ENCODE measurements at regions not wholly inside any gene's neighbourhood (a gene's known extent, or its start where the extent isn't known, plus 50 kb on each side); places are given as distances from the start of the nearest gene placed in this dataset.
"Not testable (repeated sequence)": the region's sequence is repeated elsewhere in the genome, so short reads cannot be mapped to it uniquely, and the experiment has no call there.

DNA sequence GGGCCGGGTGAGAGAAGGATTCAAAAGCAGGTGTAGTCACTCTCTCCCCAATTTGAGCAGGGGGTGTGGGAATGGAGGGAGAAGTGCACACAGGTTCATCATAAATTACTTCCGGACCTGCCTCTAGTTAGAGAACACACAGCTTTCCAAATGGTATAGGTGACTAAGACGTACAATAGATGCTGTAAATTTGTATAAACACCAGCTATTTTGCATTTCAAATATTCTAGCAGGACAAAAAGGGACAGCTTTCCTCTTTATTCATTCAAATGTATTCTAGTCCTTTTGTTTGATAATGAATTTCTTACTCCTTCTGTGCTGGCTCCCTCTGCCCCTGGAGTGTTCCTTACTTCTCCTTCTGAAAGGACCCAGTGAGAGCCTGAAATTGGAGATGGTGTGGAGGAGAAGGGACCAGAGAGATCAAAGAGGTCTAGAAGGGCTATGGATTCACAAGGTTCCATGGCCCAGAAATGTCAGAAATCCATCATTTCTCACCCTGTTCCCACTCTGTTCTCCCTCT is 53.2 kb upstream of the SH3BP4 start:
- H3K27ac Mint-ChIP-seq, result no peak overlapping the region
- ATAC-seq, result no peak

DNA sequence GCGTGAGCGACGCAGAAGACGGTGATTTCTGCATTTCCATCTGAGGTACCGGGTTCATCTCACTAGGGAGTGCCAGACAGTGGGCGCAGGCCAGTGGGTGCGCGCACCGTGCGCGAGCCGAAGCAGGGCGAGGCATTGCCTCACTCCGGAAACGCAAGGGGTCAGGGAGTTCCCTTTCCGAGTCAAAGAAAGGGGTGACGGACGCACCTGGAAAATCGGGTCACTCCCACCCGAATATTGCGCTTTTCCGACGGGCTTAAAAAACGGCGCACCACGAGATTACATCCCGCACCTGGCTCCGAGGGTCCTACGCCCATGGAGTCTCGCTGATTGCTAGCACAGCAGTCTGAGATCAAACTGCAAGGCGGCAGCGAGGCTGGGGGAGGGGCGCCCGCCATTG is 63.4 kb upstream of the SH3BP4 start:
- ATAC-seq; H3K36me3 Mint-ChIP-seq; H3K9me3 Mint-ChIP-seq; H3K27ac Mint-ChIP-seq; DNase-seq (ENCODE audit: low spot score in 2 of 2): not testable (repeated sequence)

More for the DNA sequence above, 53.2 kb upstream of the SH3BP4 start:
- H3K36me3 Mint-ChIP-seq, result no peaks in the 10 kb centered on the region
- H3K9me3 Mint-ChIP-seq, result peaks cover 3 to 5% of the 10 kb centered on the region in 2 donors
- no peak for DNase-seq (ENCODE audit: low spot score in 2 of 2)

DNA sequence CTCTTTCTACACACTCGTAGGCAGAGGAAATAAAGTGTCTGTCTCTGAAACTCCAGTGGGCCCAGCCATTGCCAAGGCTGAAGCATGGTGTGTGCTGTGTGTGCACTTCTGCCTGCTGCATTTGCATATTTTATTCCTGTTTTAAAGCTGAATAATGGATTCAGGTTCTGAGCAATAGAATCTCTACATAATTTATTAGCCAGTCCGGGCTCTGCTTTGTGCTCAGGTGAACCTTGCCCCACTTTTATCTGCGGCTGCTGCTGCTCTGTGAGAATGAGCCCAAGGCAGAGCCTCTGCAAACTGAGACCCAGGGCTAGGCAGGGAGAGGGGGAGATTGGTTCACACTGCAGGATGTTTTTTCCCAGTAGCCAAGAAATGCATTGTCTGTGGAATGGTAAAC is 64.6 kb upstream of the SH3BP4 start:
- Mint-ChIP-seq H3K36me3 (no peaks in the 10 kb centered on the region), H3K9me3 (peaks cover 0 to 4% of the 10 kb centered on the region in 2 donors), H3K27ac (peak overlapping the region in 1 of 2 donors; percentile 40)
- ATAC-seq (no peak), DNase-seq (ENCODE audit: low spot score in 2 of 2) (no peak)

- no peak overlapping the region for H3K27ac Mint-ChIP-seq
- peaks cover 0 to 4% of the 10 kb centered on the region in 2 donors for H3K9me3 Mint-ChIP-seq
- no peaks in the 10 kb centered on the region for H3K36me3 Mint-ChIP-seq
- DNase-seq (ENCODE audit: low spot score in 2 of 2) (no peak), ATAC-seq (no peak)
These were observed 65.9 kb upstream of the SH3BP4 start for GRCh38 chr2:234885886-234886285.

GRCh38 chr2:234885118-234885517 is 66.7 kb upstream of the SH3BP4 start:
- Mint-ChIP-seq H3K9me3 (peaks cover 0 to 4% of the 10 kb centered on the region in 2 donors), H3K36me3 (no peaks in the 10 kb centered on the region), H3K27ac (no peak overlapping the region)
- ATAC-seq (no peak), DNase-seq (ENCODE audit: low spot score in 2 of 2) (no peak)

- DNase-seq (ENCODE audit: low spot score in 2 of 2) (no peak), ATAC-seq (no peak)
- H3K27ac Mint-ChIP-seq, result no peak overlapping the region
- H3K36me3 Mint-ChIP-seq, result no peaks in the 10 kb centered on the region
- H3K9me3 Mint-ChIP-seq, result peaks cover 0 to 4% of the 10 kb centered on the region in 2 donors
These were observed 67.2 kb upstream of the SH3BP4 start for GRCh38 chr2:234884591-234884990.

GRCh38 chr2:234881413-234882241 is 70.2 kb upstream of the SH3BP4 start:
- H3K9me3 Mint-ChIP-seq, result peaks cover 0 to 6% of the 10 kb centered on the region in 2 donors
- ATAC-seq (peak; percentile 71 to 81), DNase-seq (ENCODE audit: low spot score in 2 of 2) (peak; percentile 58 to 70)
- H3K27ac Mint-ChIP-seq, result no peak overlapping the region
- peaks cover 0 to 4% of the 10 kb centered on the region in 2 donors for H3K36me3 Mint-ChIP-seq

DNA sequence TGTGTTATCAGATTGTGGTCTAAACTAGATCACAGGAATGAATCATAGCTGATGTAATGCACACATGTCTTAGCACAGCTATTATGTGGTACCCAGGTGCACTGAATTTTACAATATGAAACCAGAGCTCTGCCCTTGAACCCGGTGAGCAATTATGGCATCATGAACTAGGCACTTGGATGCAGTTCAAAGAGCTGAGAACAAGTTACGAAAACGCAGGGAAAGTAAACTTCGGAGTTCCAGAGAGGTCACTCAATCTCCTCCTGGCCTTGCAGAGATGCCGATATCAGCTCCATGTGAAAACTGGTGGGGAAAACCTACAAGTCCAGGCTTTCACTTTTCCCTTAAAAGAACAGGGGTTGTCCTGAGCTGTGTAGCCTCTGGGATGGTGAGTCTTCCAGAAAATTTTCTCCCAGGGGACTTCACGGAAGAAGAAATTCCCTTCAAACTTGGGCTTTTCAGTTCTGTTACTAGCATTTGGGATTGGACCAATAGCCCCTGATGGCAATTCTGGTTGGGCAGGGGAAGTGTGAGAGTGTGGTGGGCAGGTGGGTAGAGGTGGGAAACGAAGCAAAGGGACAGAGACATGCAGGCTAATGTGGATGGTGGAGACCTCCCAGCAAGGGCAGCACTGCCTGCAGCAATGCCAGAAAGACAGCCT is 71.1 kb upstream of the SH3BP4 start:
- Mint-ChIP-seq H3K27ac (no peak overlapping the region), H3K9me3 (peaks cover 0 to 10% of the 10 kb centered on the region in 2 donors), H3K36me3 (peaks cover 0 to 7% of the 10 kb centered on the region in 2 donors)
- DNase-seq (ENCODE audit: low spot score in 2 of 2), result no peak
- peak; percentile 68 to 72 for ATAC-seq

- ATAC-seq (no peak), DNase-seq (ENCODE audit: low spot score in 2 of 2) (no peak)
- Mint-ChIP-seq H3K36me3 (peaks cover 0 to 7% of the 10 kb centered on the region in 2 donors), H3K9me3 (peaks cover 0 to 10% of the 10 kb centered on the region in 2 donors), H3K27ac (no peak overlapping the region)
These were observed 72.0 kb upstream of the SH3BP4 start for GRCh38 chr2:234879671-234880455.

- ATAC-seq; H3K27ac Mint-ChIP-seq; DNase-seq (ENCODE audit: low spot score in 2 of 2); H3K36me3 Mint-ChIP-seq: not testable (repeated sequence)
- peaks cover 7 to 10% of the 10 kb centered on the region in 2 donors for H3K9me3 Mint-ChIP-seq
These were observed 75.2 kb upstream of the SH3BP4 start for GRCh38 chr2:234876621-234877020.

- DNase-seq (ENCODE audit: low spot score in 2 of 2), result no peak
- Mint-ChIP-seq H3K36me3 (peaks cover 7% of the 10 kb centered on the region in 2 donors), H3K9me3 (peaks cover 7 to 10% of the 10 kb centered on the region in 2 donors), H3K27ac (no peak overlapping the region)
- no peak for ATAC-seq
These were observed 77.3 kb upstream of the SH3BP4 start for GRCh38 chr2:234874347-234875046.

GRCh38 chr2:234873828-234874173 is 78.0 kb upstream of the SH3BP4 start:
- Mint-ChIP-seq H3K27ac (no peak overlapping the region), H3K36me3 (peaks cover 7% of the 10 kb centered on the region in 2 donors), H3K9me3 (peaks cover 7 to 10% of the 10 kb centered on the region in 2 donors)
- no peak for DNase-seq (ENCODE audit: low spot score in 2 of 2)
- ATAC-seq, result no peak

GRCh38 chr2:234873103-234873827 is 78.6 kb upstream of the SH3BP4 start:
- ATAC-seq, result no peak
- DNase-seq (ENCODE audit: low spot score in 2 of 2), result no peak
- H3K27ac Mint-ChIP-seq, result peak overlapping the region in 1 of 2 donors; percentile 14
- H3K9me3 Mint-ChIP-seq, result peaks cover 7 to 10% of the 10 kb centered on the region in 2 donors
- peaks cover 7% of the 10 kb centered on the region in 2 donors for H3K36me3 Mint-ChIP-seq

DNA sequence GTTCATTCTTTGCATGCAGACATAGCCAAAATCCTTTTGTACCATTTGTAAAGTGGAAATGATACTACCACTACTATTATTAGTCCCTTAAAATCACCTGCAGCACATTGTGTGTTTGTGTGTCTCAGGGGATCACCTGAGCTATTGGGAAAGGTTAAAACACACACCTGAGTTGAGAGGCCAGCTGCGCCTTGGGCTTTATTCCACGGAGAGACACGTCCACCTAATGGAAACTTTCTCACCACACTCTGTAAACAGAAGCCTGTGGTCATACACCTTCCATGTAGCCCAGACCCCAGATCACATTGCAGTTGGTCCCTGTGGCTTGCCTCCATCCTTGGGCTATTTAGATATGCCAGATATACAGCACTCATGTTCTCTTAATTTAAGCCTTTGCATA is 81.8 kb upstream of the SH3BP4 start:
- no peak overlapping the region for H3K27ac Mint-ChIP-seq
- ATAC-seq (no peak), DNase-seq (ENCODE audit: low spot score in 2 of 2) (no peak)
- peaks cover 4 to 11% of the 10 kb centered on the region in 2 donors for H3K9me3 Mint-ChIP-seq
- H3K36me3 Mint-ChIP-seq, result peaks cover 0 to 7% of the 10 kb centered on the region in 2 donors

DNA sequence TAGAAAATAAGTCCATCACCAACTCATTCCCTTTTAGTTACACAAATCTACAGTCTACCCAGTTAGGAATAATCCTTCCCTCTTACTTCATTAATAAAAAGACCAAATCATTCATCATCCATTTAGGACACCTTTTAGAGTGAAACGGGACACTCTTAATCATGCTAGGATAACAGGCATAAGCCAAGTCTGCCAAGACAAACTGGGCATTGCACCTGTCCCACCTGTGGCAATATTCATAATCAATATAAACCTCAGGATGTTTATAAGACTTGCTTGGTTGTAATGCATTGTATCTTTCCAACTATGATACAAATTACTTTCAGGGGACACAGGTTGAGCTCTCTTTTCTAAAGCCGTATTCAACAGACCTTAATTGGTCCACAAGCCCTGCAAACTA is 82.7 kb upstream of the SH3BP4 start:
- Mint-ChIP-seq H3K36me3 (peaks cover 0 to 7% of the 10 kb centered on the region in 2 donors), H3K27ac (no peak overlapping the region), H3K9me3 (peaks cover 4 to 11% of the 10 kb centered on the region in 2 donors)
- ATAC-seq (no peak), DNase-seq (ENCODE audit: low spot score in 2 of 2) (no peak)

DNA sequence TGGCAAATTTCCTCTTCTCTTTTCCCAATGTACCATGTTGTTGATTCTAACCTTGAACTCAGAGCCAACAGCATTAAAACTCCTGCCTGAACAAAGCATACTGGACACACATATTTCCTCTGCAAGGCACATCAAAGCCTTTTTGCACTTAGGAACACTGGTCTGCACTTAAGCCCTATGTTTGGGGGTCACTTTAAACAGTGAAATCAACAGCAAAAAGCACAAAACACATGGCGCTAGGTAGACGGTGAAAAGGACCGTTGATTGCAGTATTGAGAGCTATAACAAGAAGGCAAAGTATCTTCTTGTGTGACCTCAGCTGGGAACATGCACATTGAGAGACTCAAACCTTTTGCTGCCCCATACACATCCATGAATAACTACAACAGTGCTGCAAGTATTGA is 83.9 kb upstream of the SH3BP4 start:
- Mint-ChIP-seq H3K9me3 (peaks cover 4 to 6% of the 10 kb centered on the region in 2 donors), H3K36me3 (peaks cover 0 to 6% of the 10 kb centered on the region in 2 donors), H3K27ac (no peak overlapping the region)
- no peak for ATAC-seq
- DNase-seq (ENCODE audit: low spot score in 2 of 2), result no peak

Data from activated naive CD4-positive, alpha-beta T cell treated with anti-CD3 and anti-CD28 coated beads, Interleukin-2, amount 50 U/mL, for 72 hours (primary cell).